ENCODE measurements at regions not wholly inside any gene's neighbourhood (a gene's known extent, or its start where the extent isn't known, plus 50 kb on each side); places are given as distances from the start of the nearest gene placed in this dataset.

DNA sequence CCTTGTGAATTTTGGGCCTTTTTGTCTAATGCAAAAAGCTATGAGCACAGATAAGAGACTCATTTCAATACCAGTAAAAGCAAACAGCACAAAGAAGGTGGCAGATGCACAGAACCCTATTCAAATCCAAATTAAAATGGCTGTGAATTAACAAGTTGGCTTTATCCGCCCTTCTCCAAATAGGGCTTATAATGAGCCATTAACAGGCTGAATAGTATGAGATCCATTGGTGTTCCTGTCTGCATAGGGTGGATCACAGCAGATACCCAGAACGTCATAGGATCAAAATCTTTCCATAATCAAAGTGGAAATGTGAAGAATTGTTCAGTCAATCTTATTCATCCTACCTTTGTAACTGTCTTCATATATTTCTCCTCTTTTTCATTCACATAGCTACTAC lies 282.4 kb upstream of the UMPS start:
- no TSS peak for BruUV-seq (replicated peaks)
- H3K4me2 ChIP-seq (ENCODE audit: insufficient read depth, low read length) = no peak overlapping the region
- no peaks in the 10 kb centered on the region for H3K4me1 ChIP-seq (ENCODE audit: control insufficient read depth, extremely low read depth, insufficient read depth, low read length)
- H3K9me3 ChIP-seq (replicated peaks; ENCODE audit: control insufficient read depth, insufficient read depth, low read length) = no peaks in the 10 kb centered on the region
- no peaks in the 10 kb centered on the region for H3K9me1 ChIP-seq (replicated peaks; ENCODE audit: control insufficient read depth, extremely low read depth, insufficient read depth, low read length)
- no peaks in the 10 kb centered on the region for H3K27me3 ChIP-seq (ENCODE audit: control insufficient read depth in 2 of 2, insufficient read depth in 2 of 2, low read length in 2 of 2)
- H2AFZ ChIP-seq (ENCODE audit: low read depth, low read length) = no peak overlapping the region
- dilution Hi-C loops (cut with MboI; ENCODE audit: extremely low pct_ligation_motif_present, low sequenced_read_pairs) (no loop called here), intact Hi-C loops (cut with micrococcal nuclease) (no loop called here)
- ChIA-PET CTCF (interaction anchor here (1.7 to 2.1 kb wide), 3 partner anchors 8 to 96 kb away, joined by 5 to 6 read pairs (median 5); no protein-coding TSS in a partner anchor), POLR2A (no interaction called here)
- no peaks in the 10 kb centered on the region for H3K79me2 ChIP-seq (ENCODE audit: control insufficient read depth, insufficient read depth, low read length)
- no peaks in the 10 kb centered on the region for H4K20me1 ChIP-seq (replicated peaks; ENCODE audit: control insufficient read depth, extremely low read depth, insufficient read depth, low read length)
- H3K4me3 ChIP-seq (replicated peaks in 1 of 3; ENCODE audit: insufficient read depth in 1 of 3, low read depth in 1 of 3, low read length in 3 of 3) = no peak overlapping the region
- no peak overlapping the region for H3K9ac ChIP-seq (replicated peaks; ENCODE audit: extremely low read depth, insufficient read depth, low read length)
- DNase-seq (ENCODE audit: low read depth, low spot score) = no peak
- H3K36me3 ChIP-seq (ENCODE audit: control insufficient read depth in 2 of 2, extremely low read depth in 1 of 2, insufficient read depth in 2 of 2, low read length in 2 of 2) = no peaks in the 10 kb centered on the region
- no peak for TF ChIP-seq EZH2 (IDR thresholded peaks at IDR 0.05; ENCODE audit: borderline replicate concordance, low read depth, low read length, severe bottlenecking)
- TF ChIP-seq POLR2A (IDR thresholded peaks at IDR 0.05; ENCODE audit: low read depth, low read length) = no peak
- TF ChIP-seq, protein P1, sequence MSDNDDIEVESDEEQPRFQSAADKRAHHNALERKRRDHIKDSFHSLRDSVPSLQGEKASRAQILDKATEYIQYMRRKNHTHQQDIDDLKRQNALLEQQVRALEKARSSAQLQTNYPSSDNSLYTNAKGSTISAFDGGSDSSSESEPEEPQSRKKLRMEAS (IDR thresholded peaks at IDR 0.05; ENCODE audit: insufficient read depth, insufficient read length) = no peak
- TF ChIP-seq MYC (IDR thresholded peaks at IDR 0.05; ENCODE audit: low read depth, low read length) = no peak
- no peak for TF ChIP-seq POLR2AphosphoS5 (IDR thresholded peaks at IDR 0.05; ENCODE audit: insufficient read depth, low read depth, low read length)
- TF ChIP-seq, protein P2, sequence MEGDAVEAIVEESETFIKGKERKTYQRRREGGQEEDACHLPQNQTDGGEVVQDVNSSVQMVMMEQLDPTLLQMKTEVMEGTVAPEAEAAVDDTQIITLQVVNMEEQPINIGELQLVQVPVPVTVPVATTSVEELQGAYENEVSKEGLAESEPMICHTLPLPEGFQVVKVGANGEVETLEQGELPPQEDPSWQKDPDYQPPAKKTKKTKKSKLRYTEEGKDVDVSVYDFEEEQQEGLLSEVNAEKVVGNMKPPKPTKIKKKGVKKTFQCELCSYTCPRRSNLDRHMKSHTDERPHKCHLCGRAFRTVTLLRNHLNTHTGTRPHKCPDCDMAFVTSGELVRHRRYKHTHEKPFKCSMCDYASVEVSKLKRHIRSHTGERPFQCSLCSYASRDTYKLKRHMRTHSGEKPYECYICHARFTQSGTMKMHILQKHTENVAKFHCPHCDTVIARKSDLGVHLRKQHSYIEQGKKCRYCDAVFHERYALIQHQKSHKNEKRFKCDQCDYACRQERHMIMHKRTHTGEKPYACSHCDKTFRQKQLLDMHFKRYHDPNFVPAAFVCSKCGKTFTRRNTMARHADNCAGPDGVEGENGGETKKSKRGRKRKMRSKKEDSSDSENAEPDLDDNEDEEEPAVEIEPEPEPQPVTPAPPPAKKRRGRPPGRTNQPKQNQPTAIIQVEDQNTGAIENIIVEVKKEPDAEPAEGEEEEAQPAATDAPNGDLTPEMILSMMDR (IDR thresholded peaks at IDR 0.05; ENCODE audit: extremely low read depth in 1 of 2, insufficient read depth in 1 of 2, low read depth in 1 of 2, low read length in 2 of 2) = no peak
- TF ChIP-seq GATA2 (IDR thresholded peaks at IDR 0.05; ENCODE audit: insufficient read depth, insufficient read length, low read depth, low read length) = no peak
- TF ChIP-seq FOS (IDR thresholded peaks at IDR 0.05; ENCODE audit: borderline replicate concordance, insufficient read depth, low read length) = no peak
- no peak for TF ChIP-seq JUN (IDR thresholded peaks at IDR 0.05; ENCODE audit: borderline replicate concordance, insufficient read depth, insufficient read length, low read depth)
- FAIRE-seq = no peak
- H3K27ac ChIP-seq (ENCODE audit: insufficient read depth, low read depth, low read length) = no peak overlapping the region
